ENCODE measurements at regions not wholly inside any gene's neighbourhood (a gene's known extent, or its start where the extent isn't known, plus 50 kb on each side); places are given as distances from the start of the nearest gene placed in this dataset.
"Not testable (repeated sequence)": the region's sequence is repeated elsewhere in the genome, so short reads cannot be mapped to it uniquely, and the experiment has no call there.

- Histone ChIP-seq H3K4me1 (ENCODE audit: control insufficient read depth, insufficient read depth, low read length) (peaks cover 27% of the 10 kb centered on the region), H3K9ac (ENCODE audit: low read length) (no peak overlapping the region), H3K4me3 (ENCODE audit: low read length) (no peak overlapping the region), H3K9me3 (ENCODE audit: control insufficient read depth, low read length) (no peaks in the 10 kb centered on the region), H3K36me3 (ENCODE audit: control insufficient read depth, insufficient read depth, low read length) (no peaks in the 10 kb centered on the region), H3K27me3 (ENCODE audit: control insufficient read depth, insufficient read depth, low read length) (no peaks in the 10 kb centered on the region)
Measured at GRCh38 chr5:56309262-56309826, 76.2 kb upstream of the ANKRD55 start.

- peaks cover 27% of the 10 kb centered on the region for H3K4me1 ChIP-seq (ENCODE audit: control insufficient read depth, insufficient read depth, low read length)
- no peaks in the 10 kb centered on the region for H3K36me3 ChIP-seq (ENCODE audit: control insufficient read depth, insufficient read depth, low read length)
- no peak overlapping the region for H3K9ac ChIP-seq (ENCODE audit: low read length)
- no peak overlapping the region for H3K4me3 ChIP-seq (ENCODE audit: low read length)
- H3K27me3 ChIP-seq (ENCODE audit: control insufficient read depth, insufficient read depth, low read length): no peaks in the 10 kb centered on the region
- no peaks in the 10 kb centered on the region for H3K9me3 ChIP-seq (ENCODE audit: control insufficient read depth, low read length)
Measured at GRCh38 chr5:56307714-56308333, 74.7 kb upstream of the ANKRD55 start.

- no peak overlapping the region for H3K4me3 ChIP-seq (ENCODE audit: low read length)
- no peaks in the 10 kb centered on the region for H3K27me3 ChIP-seq (ENCODE audit: control insufficient read depth, insufficient read depth, low read length)
- no peak overlapping the region for H3K9ac ChIP-seq (ENCODE audit: low read length)
- H3K9me3 ChIP-seq (ENCODE audit: control insufficient read depth, low read length): no peaks in the 10 kb centered on the region
- no peaks in the 10 kb centered on the region for H3K36me3 ChIP-seq (ENCODE audit: control insufficient read depth, insufficient read depth, low read length)
- peaks cover 27% of the 10 kb centered on the region for H3K4me1 ChIP-seq (ENCODE audit: control insufficient read depth, insufficient read depth, low read length)
Measured at GRCh38 chr5:56306433-56307150, 73.5 kb upstream of the ANKRD55 start.

GRCh38 chr5:56305001-56305950 lies 72.1 kb upstream of the ANKRD55 start:
- Histone ChIP-seq H3K27me3 (ENCODE audit: control insufficient read depth, insufficient read depth, low read length) (no peaks in the 10 kb centered on the region), H3K4me1 (ENCODE audit: control insufficient read depth, insufficient read depth, low read length) (peaks cover 17% of the 10 kb centered on the region), H3K9ac (ENCODE audit: low read length) (no peak overlapping the region), H3K9me3 (ENCODE audit: control insufficient read depth, low read length) (no peaks in the 10 kb centered on the region), H3K36me3 (ENCODE audit: control insufficient read depth, insufficient read depth, low read length) (no peaks in the 10 kb centered on the region), H3K4me3 (ENCODE audit: low read length) (no peak overlapping the region)

- H3K27me3 ChIP-seq (ENCODE audit: control insufficient read depth, insufficient read depth, low read length): no peaks in the 10 kb centered on the region
- H3K4me3 ChIP-seq (ENCODE audit: low read length): no peak overlapping the region
- no peaks in the 10 kb centered on the region for H3K9me3 ChIP-seq (ENCODE audit: control insufficient read depth, low read length)
- peaks cover 16% of the 10 kb centered on the region for H3K4me1 ChIP-seq (ENCODE audit: control insufficient read depth, insufficient read depth, low read length)
- no peaks in the 10 kb centered on the region for H3K36me3 ChIP-seq (ENCODE audit: control insufficient read depth, insufficient read depth, low read length)
- H3K9ac ChIP-seq (ENCODE audit: low read length): no peak overlapping the region
Measured at GRCh38 chr5:56303511-56303910, 70.4 kb upstream of the ANKRD55 start.

- Histone ChIP-seq H3K4me3 (ENCODE audit: low read length) (no peak overlapping the region), H3K36me3 (ENCODE audit: control insufficient read depth, insufficient read depth, low read length) (no peaks in the 10 kb centered on the region), H3K27me3 (ENCODE audit: control insufficient read depth, insufficient read depth, low read length) (no peaks in the 10 kb centered on the region), H3K9me3 (ENCODE audit: control insufficient read depth, low read length) (no peaks in the 10 kb centered on the region), H3K4me1 (ENCODE audit: control insufficient read depth, insufficient read depth, low read length) (peaks cover 4% of the 10 kb centered on the region), H3K9ac (ENCODE audit: low read length) (no peak overlapping the region)
Measured at GRCh38 chr5:56302027-56302426, 68.9 kb upstream of the ANKRD55 start.

- Histone ChIP-seq H3K27me3 (ENCODE audit: control insufficient read depth, insufficient read depth, low read length) (no peaks in the 10 kb centered on the region), H3K4me3 (ENCODE audit: low read length) (no peak overlapping the region), H3K4me1 (ENCODE audit: control insufficient read depth, insufficient read depth, low read length) (no peaks in the 10 kb centered on the region), H3K9ac (ENCODE audit: low read length) (no peak overlapping the region), H3K9me3 (ENCODE audit: control insufficient read depth, low read length) (no peaks in the 10 kb centered on the region), H3K36me3 (ENCODE audit: control insufficient read depth, insufficient read depth, low read length) (no peaks in the 10 kb centered on the region)
Measured at GRCh38 chr5:56301069-56301468, 67.9 kb upstream of the ANKRD55 start.

- no peaks in the 10 kb centered on the region for H3K36me3 ChIP-seq (ENCODE audit: control insufficient read depth, insufficient read depth, low read length)
- no peaks in the 10 kb centered on the region for H3K9me3 ChIP-seq (ENCODE audit: control insufficient read depth, low read length)
- H3K27me3 ChIP-seq (ENCODE audit: control insufficient read depth, insufficient read depth, low read length): no peaks in the 10 kb centered on the region
- no peaks in the 10 kb centered on the region for H3K4me1 ChIP-seq (ENCODE audit: control insufficient read depth, insufficient read depth, low read length)
- no peak overlapping the region for H3K9ac ChIP-seq (ENCODE audit: low read length)
- H3K4me3 ChIP-seq (ENCODE audit: low read length): no peak overlapping the region
Measured at GRCh38 chr5:56299212-56299611, 66.1 kb upstream of the ANKRD55 start.

- H3K9me3 ChIP-seq (ENCODE audit: control insufficient read depth, low read length): no peaks in the 10 kb centered on the region
Measured at GRCh38 chr5:56298336-56299090, 65.4 kb upstream of the ANKRD55 start.

GRCh38 chr5:56297851-56298250 lies 64.7 kb upstream of the ANKRD55 start:
- no peak overlapping the region for H3K4me3 ChIP-seq (ENCODE audit: low read length)
- H3K36me3 ChIP-seq (ENCODE audit: control insufficient read depth, insufficient read depth, low read length): no peaks in the 10 kb centered on the region
- no peaks in the 10 kb centered on the region for H3K9me3 ChIP-seq (ENCODE audit: control insufficient read depth, low read length)
- H3K4me1 ChIP-seq (ENCODE audit: control insufficient read depth, insufficient read depth, low read length): no peaks in the 10 kb centered on the region
- H3K9ac ChIP-seq (ENCODE audit: low read length): no peak overlapping the region
- no peaks in the 10 kb centered on the region for H3K27me3 ChIP-seq (ENCODE audit: control insufficient read depth, insufficient read depth, low read length)

More at GRCh38 chr5:56298336-56299090, 65.4 kb upstream of the ANKRD55 start:
- Histone ChIP-seq H3K4me3 (ENCODE audit: low read length) (no peak overlapping the region), H3K4me1 (ENCODE audit: control insufficient read depth, insufficient read depth, low read length) (no peaks in the 10 kb centered on the region), H3K9ac (ENCODE audit: low read length) (no peak overlapping the region), H3K27me3 (ENCODE audit: control insufficient read depth, insufficient read depth, low read length) (no peaks in the 10 kb centered on the region), H3K36me3 (ENCODE audit: control insufficient read depth, insufficient read depth, low read length) (no peaks in the 10 kb centered on the region)

- H3K9ac ChIP-seq (ENCODE audit: low read length); H3K4me3 ChIP-seq (ENCODE audit: low read length); H3K36me3 ChIP-seq (ENCODE audit: control insufficient read depth, insufficient read depth, low read length); H3K9me3 ChIP-seq (ENCODE audit: control insufficient read depth, low read length); H3K27me3 ChIP-seq (ENCODE audit: control insufficient read depth, insufficient read depth, low read length); H3K4me1 ChIP-seq (ENCODE audit: control insufficient read depth, insufficient read depth, low read length): not testable (repeated sequence)
Measured at GRCh38 chr5:56295311-56295710, 62.2 kb upstream of the ANKRD55 start.

Measured in mucosa of stomach (tissue), 1 donor.